NOMO-1 treated with DMSO at 0.1 percent for 48 hours (cell line): ENCODE measurements at regions not wholly inside any gene's neighbourhood (a gene's known extent, or its start where the extent isn't known, plus 50 kb on each side); places are given as distances from the start of the nearest gene placed in this dataset.
A peak's percentile ranks its signal among the peaks of the same experiment; 100 is the strongest.
"Not testable (repeated sequence)": the region's sequence is repeated elsewhere in the genome, so short reads cannot be mapped to it uniquely, and the experiment has no call there.

Source experiments
- DNase-seq: peaks from one replicate; lab custom pipeline; 2025; ENCODE audit not compliant: unreplicated experiment; lab: John Stamatoyannopoulos, UW

GRCh38 chr14:56419750-56420149 is 159.8 kb upstream of the TMEM260 start:
- no peak for DNase-seq

DNA sequence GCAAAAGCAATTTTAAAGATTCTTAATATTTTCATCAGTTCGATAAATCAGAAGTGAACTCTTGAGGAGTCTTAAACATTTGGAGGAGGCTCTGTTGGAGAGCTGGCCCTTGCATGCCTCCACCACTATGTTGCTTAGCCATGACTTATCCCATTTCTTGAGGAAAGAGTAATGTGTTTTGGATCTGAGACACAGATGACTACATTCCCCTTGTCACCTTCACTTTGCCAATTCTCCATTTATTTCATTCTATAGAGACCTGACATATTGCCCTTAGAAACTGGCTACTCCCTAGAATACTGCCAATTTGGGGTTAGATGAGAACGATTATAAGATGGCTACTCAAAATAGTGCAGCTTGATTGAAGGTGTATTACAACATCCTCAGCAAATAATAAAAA is 157.4 kb upstream of the TMEM260 start:
- DNase-seq: no peak

DNA sequence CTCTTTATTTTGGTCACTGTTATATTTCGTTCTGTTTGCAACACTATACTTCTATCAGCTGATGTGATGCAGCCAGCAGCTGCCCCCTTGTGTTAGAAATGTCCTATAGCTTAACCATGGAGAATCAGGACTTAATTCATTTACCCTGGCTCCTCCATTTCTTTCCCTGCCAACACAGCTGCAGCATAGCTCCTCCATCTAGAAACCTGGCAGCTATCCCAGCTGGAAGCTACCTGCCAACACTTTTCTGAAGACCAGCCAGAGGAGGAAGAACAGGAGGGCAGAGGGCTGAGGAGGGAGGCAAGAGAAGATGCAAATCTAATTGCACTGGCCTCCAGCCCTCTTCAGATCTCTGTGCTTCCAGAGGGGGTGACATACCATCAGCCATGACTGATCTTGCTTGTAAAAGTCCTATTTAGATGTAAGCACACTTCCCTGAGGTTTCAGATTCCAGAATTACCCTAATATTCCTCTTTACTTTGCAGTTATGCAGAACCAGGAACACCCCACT is 156.8 kb upstream of the TMEM260 start:
- DNase-seq: peak; percentile 23

GRCh38 chr14:56423544-56423943 is 156.1 kb upstream of the TMEM260 start:
- DNase-seq: no peak

GRCh38 chr14:56431013-56431412 is 148.6 kb upstream of the TMEM260 start:
- no peak for DNase-seq

DNA sequence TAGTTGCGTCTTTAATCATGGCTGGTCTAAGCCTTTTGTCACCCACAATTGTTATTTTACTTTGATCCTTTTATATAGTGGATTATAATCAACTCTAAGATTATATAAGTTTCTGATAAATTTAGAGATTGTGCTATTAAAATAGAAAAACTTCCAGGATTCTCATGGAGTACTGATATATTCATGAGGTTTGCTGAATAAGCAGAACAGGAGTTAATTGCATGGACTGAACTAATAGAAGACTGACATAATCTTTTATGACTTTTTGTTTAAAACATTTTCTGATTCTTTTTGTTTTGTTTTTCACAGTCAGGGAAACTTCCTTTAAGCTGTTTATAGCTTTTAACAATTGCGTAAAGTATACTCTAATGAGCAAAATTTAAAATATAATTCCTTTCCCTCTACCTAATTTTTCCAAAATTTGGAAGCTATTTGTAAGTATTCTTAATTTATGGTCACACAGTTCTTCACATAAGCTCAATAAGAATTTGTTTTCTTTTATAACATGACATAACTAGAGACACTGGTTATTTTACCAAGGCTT is 129.9 kb upstream of the TMEM260 start:
- no peak for DNase-seq

- DNase-seq: no peak
Observed at GRCh38 chr14:56452940-56453339, 126.7 kb upstream of the TMEM260 start.

GRCh38 chr14:56454680-56455079 is 124.9 kb upstream of the TMEM260 start:
- DNase-seq: not testable (repeated sequence)

- no peak for DNase-seq
Observed at GRCh38 chr14:56460469-56460868, 119.1 kb upstream of the TMEM260 start.

- no peak for DNase-seq
Observed at GRCh38 chr14:56461276-56462275, 118.0 kb upstream of the TMEM260 start.

GRCh38 chr14:56463271-56463890 is 116.2 kb upstream of the TMEM260 start:
- no peak for DNase-seq

DNA sequence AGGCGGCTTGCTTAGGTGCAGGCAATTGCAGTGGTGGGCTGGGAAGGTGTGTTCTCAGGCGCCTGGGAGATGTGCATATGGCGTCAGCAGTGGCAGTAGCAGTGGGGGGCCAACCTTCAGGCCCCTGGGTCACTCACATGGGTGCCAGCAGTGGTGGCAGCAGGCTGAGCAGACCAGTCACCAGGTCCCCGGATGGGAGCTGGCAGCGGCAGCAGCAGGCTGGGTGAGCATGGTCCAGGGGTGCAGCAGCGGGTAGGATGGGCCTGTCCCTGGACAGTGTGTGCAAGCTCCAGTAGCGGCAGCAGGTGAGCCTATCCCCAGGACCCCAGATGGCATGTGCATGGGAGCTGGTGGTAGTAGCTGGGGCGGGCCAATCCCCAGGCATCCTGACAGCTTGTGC is 108.5 kb upstream of the TMEM260 start:
- DNase-seq: no peak

GRCh38 chr14:56474419-56475022 is 105.1 kb upstream of the TMEM260 start:
- DNase-seq: peak; percentile 47

- DNase-seq: no peak
Observed at GRCh38 chr14:56482310-56482911, 97.2 kb upstream of the TMEM260 start.

GRCh38 chr14:56487090-56487667 is 92.4 kb upstream of the TMEM260 start:
- no peak for DNase-seq

GRCh38 chr14:56487761-56488160 is 91.8 kb upstream of the TMEM260 start:
- DNase-seq: no peak

DNA sequence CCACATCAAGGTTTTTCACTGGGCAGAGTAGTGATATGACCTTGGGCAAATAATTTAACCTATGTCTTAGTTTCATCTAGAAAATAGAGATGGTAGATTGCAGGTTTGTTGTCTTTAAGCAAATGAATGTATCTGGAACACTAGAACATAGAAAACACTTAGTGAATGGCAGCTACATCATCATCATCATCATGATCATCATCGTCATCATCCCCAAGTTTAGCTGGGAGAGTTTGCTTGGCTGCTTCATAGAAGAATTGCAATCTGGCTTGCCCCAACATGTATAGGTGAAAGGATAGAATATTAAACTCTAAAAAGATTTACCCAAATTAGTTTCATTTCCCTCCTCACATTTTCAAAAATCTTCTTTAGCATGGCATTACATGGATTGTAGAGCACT is 91.3 kb upstream of the TMEM260 start:
- no peak for DNase-seq

- DNase-seq: peak; percentile 16
Observed at GRCh38 chr14:56490379-56490778, 89.2 kb upstream of the TMEM260 start.

DNA sequence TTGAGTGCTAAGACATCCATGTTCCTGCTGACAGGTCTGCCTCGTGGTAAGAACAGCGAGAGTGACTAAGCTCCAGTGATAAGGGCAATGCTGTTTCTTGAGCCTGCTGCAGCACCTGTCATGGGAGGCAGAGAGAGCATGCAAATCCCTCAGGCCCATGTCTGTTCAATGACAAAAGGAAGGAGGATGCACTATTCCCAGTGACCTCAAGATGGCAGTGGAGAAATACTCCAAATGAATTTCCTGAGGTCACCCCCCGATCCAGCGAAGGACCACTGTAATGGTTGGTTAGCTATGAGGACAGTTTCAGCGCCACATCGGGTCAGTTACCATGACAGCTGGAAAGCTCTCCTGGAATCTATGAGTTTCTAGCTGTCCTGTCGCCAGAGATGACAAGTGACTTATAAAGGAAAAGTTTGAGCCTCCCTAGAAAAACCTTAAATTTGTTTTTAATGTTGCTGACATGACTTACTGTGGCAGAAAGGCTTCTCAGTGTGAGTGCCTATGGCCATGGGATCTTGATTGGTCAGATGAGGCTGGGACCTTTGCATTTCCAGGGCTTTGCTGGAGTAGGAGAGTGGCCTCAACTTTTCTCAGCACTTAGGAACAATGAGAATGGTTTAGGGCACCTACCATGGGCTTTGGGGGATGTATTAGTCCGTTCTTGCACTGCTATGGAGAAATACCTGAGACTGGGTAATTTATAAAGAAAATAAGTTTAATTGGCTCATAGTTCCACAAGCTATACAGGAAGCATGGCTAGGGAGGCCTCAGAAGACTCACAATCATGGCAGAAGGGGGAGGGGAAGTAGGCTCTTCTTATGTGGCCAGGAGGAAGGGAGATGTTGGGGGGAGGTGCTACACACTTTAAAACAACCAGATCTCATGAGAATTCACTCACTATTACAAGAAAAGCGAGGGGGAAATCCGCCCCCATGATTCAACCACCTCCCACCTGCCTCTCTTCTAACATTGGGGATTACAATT is 88.0 kb upstream of the TMEM260 start:
- DNase-seq: peak; percentile 41
